ENCODE measurements at regions not wholly inside any gene's neighbourhood (a gene's known extent, or its start where the extent isn't known, plus 50 kb on each side); places are given as distances from the start of the nearest gene placed in this dataset.

DNA sequence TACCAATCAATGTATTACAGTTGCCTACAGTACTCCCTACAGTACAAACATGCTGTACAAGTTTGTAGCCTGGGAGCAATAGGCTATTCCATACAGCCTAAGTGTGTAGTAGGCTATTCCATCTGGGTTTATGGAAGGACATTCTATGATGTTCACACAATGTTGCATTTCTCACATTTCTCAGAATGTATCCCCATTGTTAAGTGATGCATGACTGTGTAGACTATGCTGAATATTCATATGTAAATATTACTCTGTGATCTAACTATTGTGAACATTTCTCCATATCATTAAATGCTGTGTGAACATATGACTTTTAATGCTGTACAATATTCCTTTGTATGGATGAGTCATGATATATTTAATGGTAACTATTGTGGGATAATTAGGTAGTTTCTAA, 139.2 kb upstream of the ADAMTS9 start:
- H3K9me3 ChIP-seq (ENCODE audit: low read depth) = no peaks in the 10 kb centered on the region
- no peaks in the 10 kb centered on the region for H3K79me2 ChIP-seq (ENCODE audit: insufficient read depth)
- in situ Hi-C loops (cut with MboI) = no loop called here
- H2AFZ ChIP-seq = no peak overlapping the region
- H3K27me3 ChIP-seq (replicated peaks; ENCODE audit: insufficient read depth) = no peaks in the 10 kb centered on the region
- TF ChIP-seq EZH2 (IDR thresholded peaks at IDR 0.05; ENCODE audit: insufficient read depth, poor library complexity, severe bottlenecking) (no peak), EZH2phosphoT487 (IDR thresholded peaks at IDR 0.05; ENCODE audit: insufficient read depth, low read depth) (no peak)
- no peak overlapping the region for H3K4me3 ChIP-seq
- no peak for DNase-seq
- H4K20me1 ChIP-seq (ENCODE audit: insufficient read depth) = no peaks in the 10 kb centered on the region
- H3F3A ChIP-seq (ENCODE audit: insufficient read depth) = no peaks in the 10 kb centered on the region
- no peak overlapping the region for H3K9ac ChIP-seq
- H3K4me2 ChIP-seq (ENCODE audit: unreplicated experiment) = no peak overlapping the region
- H3K36me3 ChIP-seq (ENCODE audit: low read depth) = no peaks in the 10 kb centered on the region
- no peaks in the 10 kb centered on the region for H3K4me1 ChIP-seq (ENCODE audit: insufficient read depth)
- H3K9me2 ChIP-seq (ENCODE audit: insufficient read depth) = no peaks in the 10 kb centered on the region
- no peak overlapping the region for H3K27ac ChIP-seq

DNA sequence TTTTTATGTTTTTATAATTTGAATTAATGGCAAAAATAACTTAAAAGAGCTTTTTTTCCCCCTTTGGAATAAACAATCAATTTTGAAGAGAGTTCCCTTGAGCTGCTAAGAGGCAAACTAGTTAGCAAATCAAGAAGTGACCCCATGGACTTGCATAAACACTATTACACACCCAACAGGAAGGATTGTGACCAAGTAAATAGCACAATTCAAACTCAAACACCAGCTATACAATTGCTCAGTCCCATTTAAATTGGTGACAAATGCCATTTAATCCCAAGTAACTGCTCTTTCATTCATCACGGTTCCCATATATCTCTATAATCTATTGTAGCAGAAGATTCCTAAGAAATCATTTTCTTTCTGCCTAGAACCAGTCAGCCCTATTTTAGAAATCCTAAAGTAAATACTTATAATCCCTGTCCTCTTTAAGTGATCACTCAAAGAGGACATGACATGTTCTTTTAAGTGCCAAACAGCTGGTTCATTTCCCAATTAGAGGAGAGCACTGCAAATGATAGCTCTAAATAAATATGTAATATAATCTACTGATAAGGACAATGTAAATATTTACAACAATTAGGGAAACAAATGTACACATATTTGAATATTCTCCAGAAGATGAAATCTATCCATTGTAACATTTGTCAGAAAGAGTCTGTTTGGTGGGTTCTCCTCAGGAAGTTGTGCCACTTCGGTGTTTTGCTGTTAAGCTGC, 137.8 kb upstream of the ADAMTS9 start:
- Histone ChIP-seq H3K36me3 (ENCODE audit: low read depth) (no peaks in the 10 kb centered on the region), H3K9ac (no peak overlapping the region), H3K79me2 (ENCODE audit: insufficient read depth) (no peaks in the 10 kb centered on the region), H3K9me2 (ENCODE audit: insufficient read depth) (no peaks in the 10 kb centered on the region), H3K27ac (no peak overlapping the region), H3F3A (ENCODE audit: insufficient read depth) (no peaks in the 10 kb centered on the region), H3K9me3 (ENCODE audit: low read depth) (no peaks in the 10 kb centered on the region), H3K4me3 (no peak overlapping the region), H4K20me1 (ENCODE audit: insufficient read depth) (no peaks in the 10 kb centered on the region), H3K27me3 (replicated peaks; ENCODE audit: insufficient read depth) (no peaks in the 10 kb centered on the region), H2AFZ (no peak overlapping the region), H3K4me1 (ENCODE audit: insufficient read depth) (no peaks in the 10 kb centered on the region), H3K4me2 (ENCODE audit: unreplicated experiment) (no peak overlapping the region)
- no peak for TF ChIP-seq EZH2 (IDR thresholded peaks at IDR 0.05; ENCODE audit: insufficient read depth, poor library complexity, severe bottlenecking)
- no peak for TF ChIP-seq EZH2phosphoT487 (IDR thresholded peaks at IDR 0.05; ENCODE audit: insufficient read depth, low read depth)
- WGBS, 2 experiments (ENCODE audit: low coverage in 1 of 2, low lambda C conversion rate in 2 of 2, missing lambda C conversion rate in 2 of 2) = 79 to 88% methylated on average over 2 of the region's 2 CpGs
- no peak for DNase-seq
- in situ Hi-C loops (cut with MboI) = no loop called here

DNA sequence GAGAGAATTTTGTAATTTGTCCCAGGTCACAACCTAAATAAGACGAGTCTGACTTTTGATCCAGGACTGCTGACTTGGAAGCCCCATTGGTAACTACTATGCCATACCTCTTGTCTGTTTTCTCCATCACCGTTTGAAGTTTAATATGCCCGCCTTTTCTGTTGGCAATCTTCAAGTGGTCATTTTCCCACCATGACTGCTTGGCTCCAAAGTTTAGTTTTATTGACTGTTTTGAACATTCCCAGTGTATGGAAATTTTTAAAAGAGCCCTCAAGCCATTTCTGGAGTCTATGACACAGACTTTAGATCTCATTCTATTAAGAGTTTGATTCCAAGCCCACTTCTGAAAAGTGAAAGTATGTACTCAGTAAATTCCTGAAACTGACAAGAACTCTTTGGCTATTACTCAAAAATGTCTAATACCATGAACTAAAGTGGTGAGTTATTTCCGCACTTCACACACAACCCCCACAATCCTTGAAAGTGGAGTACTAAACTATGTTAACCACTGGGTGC, 136.7 kb upstream of the ADAMTS9 start:
- WGBS, 2 experiments (ENCODE audit: low coverage in 1 of 2, low lambda C conversion rate in 2 of 2, missing lambda C conversion rate in 2 of 2) = 65 to 74% methylated on average over 4 of the region's 4 CpGs
- DNase-seq = no peak
- no peak overlapping the region for H2AFZ ChIP-seq
- H4K20me1 ChIP-seq (ENCODE audit: insufficient read depth) = no peaks in the 10 kb centered on the region
- no peaks in the 10 kb centered on the region for H3K79me2 ChIP-seq (ENCODE audit: insufficient read depth)
- H3K4me1 ChIP-seq (ENCODE audit: insufficient read depth) = no peaks in the 10 kb centered on the region
- no peaks in the 10 kb centered on the region for H3F3A ChIP-seq (ENCODE audit: insufficient read depth)
- H3K4me2 ChIP-seq (ENCODE audit: unreplicated experiment) = no peak overlapping the region
- no peak for TF ChIP-seq EZH2phosphoT487 (IDR thresholded peaks at IDR 0.05; ENCODE audit: insufficient read depth, low read depth)
- no peak for TF ChIP-seq EZH2 (IDR thresholded peaks at IDR 0.05; ENCODE audit: insufficient read depth, poor library complexity, severe bottlenecking)
- H3K4me3 ChIP-seq = no peak overlapping the region
- H3K9ac ChIP-seq = no peak overlapping the region
- H3K27ac ChIP-seq = no peak overlapping the region
- no peaks in the 10 kb centered on the region for H3K27me3 ChIP-seq (replicated peaks; ENCODE audit: insufficient read depth)
- no peaks in the 10 kb centered on the region for H3K9me3 ChIP-seq (ENCODE audit: low read depth)
- in situ Hi-C loops (cut with MboI) = no loop called here
- H3K9me2 ChIP-seq (ENCODE audit: insufficient read depth) = no peaks in the 10 kb centered on the region
- no peaks in the 10 kb centered on the region for H3K36me3 ChIP-seq (ENCODE audit: low read depth)

DNA sequence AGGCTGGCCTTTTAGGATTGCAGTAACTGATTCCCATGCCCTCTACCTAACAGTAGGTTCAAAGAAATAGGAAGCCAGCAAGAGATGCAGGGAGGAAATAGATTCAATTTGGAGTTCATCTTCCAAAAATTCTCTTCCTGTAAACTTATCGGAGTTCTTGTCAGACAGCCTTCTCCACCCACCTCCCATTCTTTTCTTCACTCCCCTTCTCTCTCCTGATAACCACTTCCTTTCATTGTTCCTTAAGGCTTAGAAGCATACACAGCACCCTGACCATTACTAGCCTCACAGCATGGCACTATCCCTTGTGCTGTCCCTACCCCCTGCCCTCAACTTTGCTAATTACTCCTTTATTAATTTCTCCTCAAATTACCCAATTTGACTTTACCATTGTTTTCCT, 130.4 kb upstream of the ADAMTS9 start:
- Histone ChIP-seq H2AFZ (no peak overlapping the region), H4K20me1 (ENCODE audit: insufficient read depth) (no peaks in the 10 kb centered on the region), H3K4me2 (ENCODE audit: unreplicated experiment) (no peak overlapping the region), H3F3A (ENCODE audit: insufficient read depth) (no peaks in the 10 kb centered on the region), H3K9me3 (ENCODE audit: low read depth) (no peaks in the 10 kb centered on the region), H3K4me1 (ENCODE audit: insufficient read depth) (no peaks in the 10 kb centered on the region), H3K79me2 (ENCODE audit: insufficient read depth) (no peaks in the 10 kb centered on the region), H3K4me3 (no peak overlapping the region), H3K27me3 (replicated peaks; ENCODE audit: insufficient read depth) (no peaks in the 10 kb centered on the region), H3K9me2 (ENCODE audit: insufficient read depth) (no peaks in the 10 kb centered on the region), H3K9ac (no peak overlapping the region), H3K36me3 (ENCODE audit: low read depth) (no peaks in the 10 kb centered on the region), H3K27ac (no peak overlapping the region)
- DNase-seq = no peak
- 88 to 93% methylated on average over 1 of the region's 1 CpG for WGBS, 2 experiments (ENCODE audit: low coverage in 1 of 2, low lambda C conversion rate in 2 of 2, missing lambda C conversion rate in 2 of 2)
- in situ Hi-C loops (cut with MboI) = no loop called here
- TF ChIP-seq EZH2phosphoT487 (IDR thresholded peaks at IDR 0.05; ENCODE audit: insufficient read depth, low read depth) (no peak), EZH2 (IDR thresholded peaks at IDR 0.05; ENCODE audit: insufficient read depth, poor library complexity, severe bottlenecking) (no peak)
